RWPE2 (cell line): ENCODE measurements at regions not wholly inside any gene's neighbourhood (a gene's known extent, or its start where the extent isn't known, plus 50 kb on each side); places are given as distances from the start of the nearest gene placed in this dataset.
"Not testable (repeated sequence)": the region's sequence is repeated elsewhere in the genome, so short reads cannot be mapped to it uniquely, and the experiment has no call there.

ENCODE experiments used
- ATAC-seq: fragments of 200-7000 bp; cut with Tn5 transposase; 3 replicates; pipeline ENCODE4 v1.9.1; 2021; ENCODE audit warnings: low read depth
- DNase-seq: peaks from one replicate; pipeline ENCODE4 v3.0.0-alpha.2; 2020; ENCODE audit warnings: low spot score
- H3K27ac ChIP-seq: fragments of 450-650 bp; 2 replicates; pipeline ENCODE4 v1.5.1; 2017; ENCODE audit warnings: mild to moderate bottlenecking; ENCODE audit not compliant: poor library complexity, severe bottlenecking
- H3K27me3 ChIP-seq: fragments of 250-450 bp; sonication (Bioruptor Pico); 2 replicates; pipeline ENCODE4 v1.5.1; 2021; ENCODE audit warnings: mild to moderate bottlenecking, moderate library complexity; ENCODE audit not compliant: insufficient read depth, poor library complexity, severe bottlenecking
- H3K36me3 ChIP-seq: fragments of 250-450 bp; sonication (Bioruptor Pico); 2 replicates; pipeline ENCODE4 v1.5.1; 2020; ENCODE audit warnings: low read depth, mild to moderate bottlenecking, moderate library complexity
- H3K4me1 ChIP-seq: fragments of 250-450 bp; sonication (Bioruptor Pico); 2 replicates; pipeline ENCODE4 v1.5.1; 2021; ENCODE audit warnings: mild to moderate bottlenecking, moderate library complexity; ENCODE audit not compliant: insufficient read depth, poor library complexity, severe bottlenecking
- H3K4me3 ChIP-seq: fragments of 250-450 bp; sonication (Bioruptor Pico); 2 replicates; pipeline ENCODE4 v1.5.1; 2021; ENCODE audit warnings: mild to moderate bottlenecking, moderate library complexity; ENCODE audit not compliant: severe bottlenecking
- H3K9me3 ChIP-seq: fragments of 250-450 bp; sonication (Bioruptor Pico); 2 replicates; pipeline ENCODE4 v1.5.1; 2021; ENCODE audit warnings: mild to moderate bottlenecking, moderate library complexity; ENCODE audit not compliant: severe bottlenecking
- TF ChIP-seq, protein P1 (sequence below): fragments of 450-650 bp; IDR thresholded peaks from one replicate; pipeline ENCODE4 v1.5.1; 2017; ENCODE audit warnings: mild to moderate bottlenecking, moderate library complexity; ENCODE audit not compliant: poor library complexity, severe bottlenecking

DNA sequence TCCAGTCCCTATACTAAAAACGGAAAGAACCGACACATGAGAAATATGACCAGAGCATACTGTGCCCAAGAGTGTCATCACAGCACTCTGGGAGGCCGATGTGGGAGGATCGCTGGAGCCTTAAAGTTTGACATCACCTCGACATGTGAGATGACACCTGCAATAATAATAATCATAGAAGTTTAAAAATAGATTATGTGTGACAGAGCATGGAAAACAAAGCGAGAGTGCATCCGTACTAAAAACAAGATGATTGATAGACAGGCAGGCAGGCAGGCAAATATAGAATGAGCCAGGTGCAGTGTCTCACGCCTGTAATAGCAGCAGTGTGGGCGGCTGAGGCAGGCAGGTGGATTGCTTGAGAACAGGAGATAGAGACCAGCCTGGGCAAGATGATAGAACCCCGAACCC lies 114.8 kb upstream of the ANKRD30BL start:
- Histone ChIP-seq H3K27ac (no peak overlapping the region), H3K27me3 (no peaks in the 10 kb centered on the region), H3K4me3 (no peak overlapping the region), H3K36me3 (no peaks in the 10 kb centered on the region), H3K4me1 (no peaks in the 10 kb centered on the region), H3K9me3 (no peaks in the 10 kb centered on the region)
- TF ChIP-seq, protein P1, sequence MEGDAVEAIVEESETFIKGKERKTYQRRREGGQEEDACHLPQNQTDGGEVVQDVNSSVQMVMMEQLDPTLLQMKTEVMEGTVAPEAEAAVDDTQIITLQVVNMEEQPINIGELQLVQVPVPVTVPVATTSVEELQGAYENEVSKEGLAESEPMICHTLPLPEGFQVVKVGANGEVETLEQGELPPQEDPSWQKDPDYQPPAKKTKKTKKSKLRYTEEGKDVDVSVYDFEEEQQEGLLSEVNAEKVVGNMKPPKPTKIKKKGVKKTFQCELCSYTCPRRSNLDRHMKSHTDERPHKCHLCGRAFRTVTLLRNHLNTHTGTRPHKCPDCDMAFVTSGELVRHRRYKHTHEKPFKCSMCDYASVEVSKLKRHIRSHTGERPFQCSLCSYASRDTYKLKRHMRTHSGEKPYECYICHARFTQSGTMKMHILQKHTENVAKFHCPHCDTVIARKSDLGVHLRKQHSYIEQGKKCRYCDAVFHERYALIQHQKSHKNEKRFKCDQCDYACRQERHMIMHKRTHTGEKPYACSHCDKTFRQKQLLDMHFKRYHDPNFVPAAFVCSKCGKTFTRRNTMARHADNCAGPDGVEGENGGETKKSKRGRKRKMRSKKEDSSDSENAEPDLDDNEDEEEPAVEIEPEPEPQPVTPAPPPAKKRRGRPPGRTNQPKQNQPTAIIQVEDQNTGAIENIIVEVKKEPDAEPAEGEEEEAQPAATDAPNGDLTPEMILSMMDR = no peak
- ATAC-seq (no peak), DNase-seq (no peak)

DNA sequence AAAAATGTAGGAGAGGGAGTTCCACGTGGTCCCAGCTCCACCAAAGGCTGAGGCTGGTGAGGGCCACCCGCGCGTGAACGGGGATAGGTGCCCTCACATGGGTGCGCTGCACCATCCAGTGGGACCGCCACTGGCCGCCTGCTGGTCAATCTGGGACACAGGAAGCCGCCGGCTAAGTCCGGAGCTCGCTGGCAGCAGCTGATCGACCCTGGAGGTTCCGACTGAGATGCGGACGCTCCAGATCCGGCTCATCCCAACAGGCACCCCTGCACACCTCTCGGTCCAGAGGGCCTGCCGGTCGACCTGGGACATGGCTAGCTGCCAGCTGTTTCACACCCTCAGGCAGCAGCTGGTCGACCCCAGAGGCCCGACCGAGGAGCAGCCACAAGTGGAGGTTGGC lies 116.5 kb upstream of the ANKRD30BL start:
- Histone ChIP-seq H3K27ac (no peak overlapping the region), H3K4me1 (no peaks in the 10 kb centered on the region), H3K27me3 (no peaks in the 10 kb centered on the region), H3K4me3 (no peak overlapping the region), H3K9me3 (no peaks in the 10 kb centered on the region), H3K36me3 (no peaks in the 10 kb centered on the region)
- DNase-seq (no peak), ATAC-seq (no peak)
- TF ChIP-seq, protein P1 = no peak

DNA sequence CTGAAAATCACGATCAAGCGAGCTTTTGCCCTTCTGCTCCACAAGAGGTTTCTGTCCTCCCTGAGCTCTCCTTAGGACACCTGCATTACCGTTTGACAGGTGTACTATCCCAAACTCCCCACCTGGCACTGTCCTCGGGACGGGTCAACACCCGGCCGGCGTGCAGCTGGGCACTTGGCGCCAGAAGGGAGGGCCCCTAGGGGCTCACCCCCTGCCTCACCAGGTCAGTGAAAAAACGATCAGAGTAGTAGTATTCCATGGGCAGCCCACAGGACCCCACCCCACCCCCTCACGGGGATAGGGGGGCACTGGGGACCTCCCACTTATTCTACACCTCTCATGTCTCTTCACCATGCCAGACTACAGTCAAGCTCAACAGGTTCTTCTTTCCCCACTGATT lies 117.6 kb upstream of the ANKRD30BL start:
- DNase-seq (no peak), ATAC-seq (no peak)
- TF ChIP-seq, protein P1 = no peak
- Histone ChIP-seq H3K27me3 (no peaks in the 10 kb centered on the region), H3K36me3 (no peaks in the 10 kb centered on the region), H3K9me3 (no peaks in the 10 kb centered on the region), H3K4me3 (no peak overlapping the region), H3K27ac (no peak overlapping the region), H3K4me1 (no peaks in the 10 kb centered on the region)

DNA sequence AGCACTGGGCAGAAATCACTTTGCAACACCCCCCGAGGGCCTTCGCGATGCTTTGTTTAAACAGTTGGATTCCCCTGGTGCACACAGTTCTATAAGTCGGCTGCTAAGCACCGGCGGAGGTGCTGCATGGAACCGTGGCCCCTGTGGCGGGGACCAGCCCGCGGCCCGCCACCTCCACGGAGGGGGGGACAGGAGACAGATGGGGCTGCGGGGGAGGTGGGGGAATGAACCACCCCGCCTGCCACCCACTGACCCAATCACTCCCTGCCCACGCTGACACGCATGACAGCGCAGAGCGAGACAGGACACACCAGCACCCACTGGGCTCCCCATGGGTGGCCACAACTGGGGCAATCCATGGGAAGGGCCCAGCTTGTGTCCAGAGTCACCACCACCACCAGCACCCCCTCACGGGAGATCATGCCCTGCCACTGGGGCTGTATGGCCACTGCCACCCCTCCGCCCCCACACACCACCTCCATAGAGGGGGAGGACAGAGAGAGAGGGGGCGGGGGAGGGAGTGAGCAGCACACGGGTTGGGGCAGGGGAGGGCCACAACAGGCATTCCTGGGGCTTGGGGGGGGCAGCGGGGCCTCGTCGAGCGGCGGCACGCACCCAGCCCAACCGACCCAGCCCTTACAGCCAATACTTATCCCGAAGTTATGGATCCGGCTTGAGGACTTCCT lies 118.3 kb upstream of the ANKRD30BL start:
- TF ChIP-seq, protein P1 = no peak
- ATAC-seq (no peak), DNase-seq (no peak)
- Histone ChIP-seq H3K36me3 (no peaks in the 10 kb centered on the region), H3K27me3 (no peaks in the 10 kb centered on the region), H3K4me3 (no peak overlapping the region), H3K4me1 (no peaks in the 10 kb centered on the region), H3K9me3 (no peaks in the 10 kb centered on the region), H3K27ac (no peak overlapping the region)

DNA sequence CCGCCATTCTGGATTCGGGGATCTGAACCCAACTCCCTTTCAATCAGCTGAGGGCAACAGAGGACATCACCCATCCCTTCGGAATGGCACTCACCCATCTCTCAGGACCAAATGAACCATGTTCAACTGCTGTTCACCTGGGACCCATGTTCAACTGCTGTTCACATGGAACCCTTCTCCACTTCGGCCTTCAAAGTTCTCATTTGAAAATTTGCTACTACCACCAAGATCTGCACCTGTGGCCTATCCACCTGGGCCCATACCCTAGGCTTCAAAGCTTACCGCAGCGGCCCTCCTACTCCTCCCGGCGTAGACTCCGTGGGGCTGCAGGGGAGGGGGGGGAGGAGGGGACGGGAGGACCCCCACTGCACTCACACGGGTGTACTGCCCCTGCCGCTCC lies 119.2 kb upstream of the ANKRD30BL start:
- no peak for ATAC-seq
- H3K27ac ChIP-seq = no peak overlapping the region
- H3K27me3 ChIP-seq = no peaks in the 10 kb centered on the region
- H3K9me3 ChIP-seq = no peaks in the 10 kb centered on the region
- H3K4me3 ChIP-seq = no peak overlapping the region
- H3K4me1 ChIP-seq = no peaks in the 10 kb centered on the region
- TF ChIP-seq, protein P1 = no peak
- DNase-seq = no peak
- no peaks in the 10 kb centered on the region for H3K36me3 ChIP-seq

DNA sequence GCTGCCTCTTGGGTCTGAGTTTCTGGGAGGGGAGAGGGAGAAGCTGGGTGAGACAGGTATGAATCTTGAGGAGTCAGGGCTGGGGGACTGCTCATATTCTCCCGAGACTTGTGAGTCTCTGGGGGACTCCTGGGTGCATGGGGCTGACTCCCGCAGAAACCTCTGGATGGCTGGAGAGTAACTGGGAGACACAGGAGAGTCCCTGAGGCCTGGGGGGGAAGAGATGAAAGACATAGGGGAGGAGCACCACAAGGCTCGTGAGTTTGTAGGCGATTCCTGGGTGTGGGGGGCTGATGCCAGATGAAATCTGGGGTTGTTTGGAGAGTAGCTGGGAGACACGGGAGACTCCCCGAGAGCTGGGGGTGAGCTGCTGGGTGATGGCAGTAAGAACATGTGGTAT lies 120.4 kb upstream of the ANKRD30BL start:
- DNase-seq, H3K27me3 ChIP-seq, H3K4me3 ChIP-seq, H3K27ac ChIP-seq, H3K9me3 ChIP-seq, H3K36me3 ChIP-seq, ATAC-seq, H3K4me1 ChIP-seq: not testable (repeated sequence)
